ENCODE measurements at regions not wholly inside any gene's neighbourhood (a gene's known extent, or its start where the extent isn't known, plus 50 kb on each side); places are given as distances from the start of the nearest gene placed in this dataset.

DNA sequence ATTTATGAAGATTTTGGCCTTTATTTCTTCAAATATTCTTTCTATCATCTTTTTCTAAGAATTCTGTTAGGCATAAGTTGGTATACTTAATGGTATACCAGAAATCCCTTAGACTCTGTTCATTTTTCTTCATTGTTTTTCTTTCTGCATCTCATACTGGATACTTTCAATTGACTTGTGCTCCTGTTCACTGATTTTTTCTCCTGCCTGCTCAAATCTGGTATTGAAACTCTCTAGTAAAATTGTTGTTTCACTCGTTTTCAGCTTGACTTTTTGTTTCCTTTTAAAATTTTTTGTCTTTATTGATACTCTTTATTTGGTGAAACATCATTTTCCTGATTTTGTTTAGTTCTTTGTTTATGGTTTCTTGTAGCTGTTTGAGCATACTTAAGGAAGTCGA, 243.2 kb downstream of the TRIB2 start (continued):
- TF ChIP-seq WRNIP1 (IDR thresholded peaks at IDR 0.05; ENCODE audit: borderline replicate concordance, low read depth, low read length) (no peak), IRF4 (IDR thresholded peaks at IDR 0.05; ENCODE audit: low read depth, low read length) (no peak)

DNA sequence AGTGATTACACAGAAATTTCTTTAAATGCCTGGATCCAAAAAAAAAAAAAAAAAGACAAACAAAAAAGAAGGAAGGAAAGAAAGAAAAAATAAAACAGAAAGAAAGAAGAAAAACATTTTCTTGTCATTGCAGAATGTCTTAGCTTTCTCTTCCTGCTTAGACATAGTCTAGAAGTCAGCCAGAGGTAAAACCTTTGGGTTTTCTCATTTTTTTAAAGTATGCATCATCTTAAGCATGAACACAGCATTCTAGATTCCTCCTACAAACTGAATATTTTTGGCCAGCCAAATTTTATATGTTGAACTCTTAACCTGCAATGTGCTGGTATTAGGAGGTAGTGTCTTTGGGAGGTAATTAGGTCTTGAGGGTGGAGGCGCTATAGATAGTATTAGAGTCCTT, 243.9 kb downstream of the TRIB2 start:
- WGBS (ENCODE audit: insufficient coverage, insufficient replicate concordance, low lambda C conversion rate, missing lambda C conversion rate) = 40% methylated on average over 1 of the region's 1 CpG
- ATAC-seq = no peak
- DNase-seq (ENCODE audit: low read depth, low spot score) = no peak
- H4K20me1 ChIP-seq (ENCODE audit: control insufficient read depth, insufficient read depth) = no peaks in the 10 kb centered on the region
- H3K4me3 ChIP-seq = no peak overlapping the region
- no TSS peak for BruUV-seq (replicated peaks)
- intact Hi-C loops (cut with micrococcal nuclease; ENCODE audit: unreplicated experiment) (no loop called here), in situ Hi-C loops (cut with MboI) (no loop called here)
- no peaks in the 10 kb centered on the region for H3K9me3 ChIP-seq (replicated peaks; ENCODE audit: control insufficient read depth, insufficient read depth, low read length)
- SMC1A ChIA-PET (ENCODE audit: uncharacterized antibody, unreplicated experiment) = no interaction called here
- no peak overlapping the region for H3K27ac ChIP-seq (ENCODE audit: control insufficient read depth, insufficient read depth)
- H3K4me2 ChIP-seq (ENCODE audit: control insufficient read depth, insufficient read depth) = no peak overlapping the region
- CTCF ChIA-PET = interaction anchor here (0.7 kb wide), 1 partner anchor 109 kb away, joined by 3 read pairs; no protein-coding TSS in a partner anchor
- RAD21 ChIA-PET (ENCODE audit: unreplicated experiment) = no interaction called here
- POLR2A ChIA-PET = no interaction called here
- no peaks in the 10 kb centered on the region for H3K4me1 ChIP-seq (ENCODE audit: control insufficient read depth, insufficient read depth, low read length)
- no peaks in the 10 kb centered on the region for H3K79me2 ChIP-seq (ENCODE audit: control insufficient read depth, insufficient read depth, low read length)
- no peak overlapping the region for H2AFZ ChIP-seq (ENCODE audit: control insufficient read depth, low read depth, low read length)
- H3K9ac ChIP-seq (ENCODE audit: control insufficient read depth, insufficient read depth, low read length) = no peak overlapping the region
- no peaks in the 10 kb centered on the region; a peak in 2 of 4 replicates for H3K27me3 ChIP-seq (replicated peaks in 1 of 2; ENCODE audit: control insufficient read depth in 2 of 2, insufficient read depth in 2 of 2, low read length in 1 of 2)
- H3K36me3 ChIP-seq (ENCODE audit: control insufficient read depth in 2 of 2, insufficient read depth in 2 of 2, low read length in 1 of 2) = no peaks in the 10 kb centered on the region
- no peak for FAIRE-seq
- TF ChIP-seq SUZ12 (IDR thresholded peaks at IDR 0.05; ENCODE audit: unreplicated experiment) = no peak
- TF ChIP-seq, protein P1, sequence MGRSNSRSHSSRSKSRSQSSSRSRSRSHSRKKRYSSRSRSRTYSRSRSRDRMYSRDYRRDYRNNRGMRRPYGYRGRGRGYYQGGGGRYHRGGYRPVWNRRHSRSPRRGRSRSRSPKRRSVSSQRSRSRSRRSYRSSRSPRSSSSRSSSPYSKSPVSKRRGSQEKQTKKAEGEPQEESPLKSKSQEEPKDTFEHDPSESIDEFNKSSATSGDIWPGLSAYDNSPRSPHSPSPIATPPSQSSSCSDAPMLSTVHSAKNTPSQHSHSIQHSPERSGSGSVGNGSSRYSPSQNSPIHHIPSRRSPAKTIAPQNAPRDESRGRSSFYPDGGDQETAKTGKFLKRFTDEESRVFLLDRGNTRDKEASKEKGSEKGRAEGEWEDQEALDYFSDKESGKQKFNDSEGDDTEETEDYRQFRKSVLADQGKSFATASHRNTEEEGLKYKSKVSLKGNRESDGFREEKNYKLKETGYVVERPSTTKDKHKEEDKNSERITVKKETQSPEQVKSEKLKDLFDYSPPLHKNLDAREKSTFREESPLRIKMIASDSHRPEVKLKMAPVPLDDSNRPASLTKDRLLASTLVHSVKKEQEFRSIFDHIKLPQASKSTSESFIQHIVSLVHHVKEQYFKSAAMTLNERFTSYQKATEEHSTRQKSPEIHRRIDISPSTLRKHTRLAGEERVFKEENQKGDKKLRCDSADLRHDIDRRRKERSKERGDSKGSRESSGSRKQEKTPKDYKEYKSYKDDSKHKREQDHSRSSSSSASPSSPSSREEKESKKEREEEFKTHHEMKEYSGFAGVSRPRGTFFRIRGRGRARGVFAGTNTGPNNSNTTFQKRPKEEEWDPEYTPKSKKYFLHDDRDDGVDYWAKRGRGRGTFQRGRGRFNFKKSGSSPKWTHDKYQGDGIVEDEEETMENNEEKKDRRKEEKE (IDR thresholded peaks at IDR 0.05) = no peak
- TF ChIP-seq, protein P2, sequence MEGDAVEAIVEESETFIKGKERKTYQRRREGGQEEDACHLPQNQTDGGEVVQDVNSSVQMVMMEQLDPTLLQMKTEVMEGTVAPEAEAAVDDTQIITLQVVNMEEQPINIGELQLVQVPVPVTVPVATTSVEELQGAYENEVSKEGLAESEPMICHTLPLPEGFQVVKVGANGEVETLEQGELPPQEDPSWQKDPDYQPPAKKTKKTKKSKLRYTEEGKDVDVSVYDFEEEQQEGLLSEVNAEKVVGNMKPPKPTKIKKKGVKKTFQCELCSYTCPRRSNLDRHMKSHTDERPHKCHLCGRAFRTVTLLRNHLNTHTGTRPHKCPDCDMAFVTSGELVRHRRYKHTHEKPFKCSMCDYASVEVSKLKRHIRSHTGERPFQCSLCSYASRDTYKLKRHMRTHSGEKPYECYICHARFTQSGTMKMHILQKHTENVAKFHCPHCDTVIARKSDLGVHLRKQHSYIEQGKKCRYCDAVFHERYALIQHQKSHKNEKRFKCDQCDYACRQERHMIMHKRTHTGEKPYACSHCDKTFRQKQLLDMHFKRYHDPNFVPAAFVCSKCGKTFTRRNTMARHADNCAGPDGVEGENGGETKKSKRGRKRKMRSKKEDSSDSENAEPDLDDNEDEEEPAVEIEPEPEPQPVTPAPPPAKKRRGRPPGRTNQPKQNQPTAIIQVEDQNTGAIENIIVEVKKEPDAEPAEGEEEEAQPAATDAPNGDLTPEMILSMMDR (IDR thresholded peaks at IDR 0.05 in 2 of 3, conservative IDR thresholded peaks at IDR 0.05 in 1 of 3; ENCODE audit: control insufficient read depth in 2 of 3, extremely low read depth in 1 of 3, insufficient read depth in 1 of 3, low read depth in 3 of 3, low read length in 3 of 3) = no peak
- no peak for TF ChIP-seq ASH2L (IDR thresholded peaks at IDR 0.05; ENCODE audit: borderline replicate concordance, low read depth)
- TF ChIP-seq HDAC2 (IDR thresholded peaks at IDR 0.05) = no peak
- TF ChIP-seq EED (IDR thresholded peaks at IDR 0.05; ENCODE audit: low read depth) = no peak
- no peak for TF ChIP-seq ZNF217 (IDR thresholded peaks at IDR 0.05)
- no peak for TF ChIP-seq SMC3 (IDR thresholded peaks at IDR 0.05; ENCODE audit: borderline replicate concordance, low read length)
- TF ChIP-seq NR2C1 (IDR thresholded peaks at IDR 0.05) = no peak
- TF ChIP-seq BCL11A (IDR thresholded peaks at IDR 0.05; ENCODE audit: low read depth, low read length) = no peak
- TF ChIP-seq, protein P3, sequence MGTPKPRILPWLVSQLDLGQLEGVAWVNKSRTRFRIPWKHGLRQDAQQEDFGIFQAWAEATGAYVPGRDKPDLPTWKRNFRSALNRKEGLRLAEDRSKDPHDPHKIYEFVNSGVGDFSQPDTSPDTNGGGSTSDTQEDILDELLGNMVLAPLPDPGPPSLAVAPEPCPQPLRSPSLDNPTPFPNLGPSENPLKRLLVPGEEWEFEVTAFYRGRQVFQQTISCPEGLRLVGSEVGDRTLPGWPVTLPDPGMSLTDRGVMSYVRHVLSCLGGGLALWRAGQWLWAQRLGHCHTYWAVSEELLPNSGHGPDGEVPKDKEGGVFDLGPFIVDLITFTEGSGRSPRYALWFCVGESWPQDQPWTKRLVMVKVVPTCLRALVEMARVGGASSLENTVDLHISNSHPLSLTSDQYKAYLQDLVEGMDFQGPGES (IDR thresholded peaks at IDR 0.05) = no peak
- TF ChIP-seq, protein P4, sequence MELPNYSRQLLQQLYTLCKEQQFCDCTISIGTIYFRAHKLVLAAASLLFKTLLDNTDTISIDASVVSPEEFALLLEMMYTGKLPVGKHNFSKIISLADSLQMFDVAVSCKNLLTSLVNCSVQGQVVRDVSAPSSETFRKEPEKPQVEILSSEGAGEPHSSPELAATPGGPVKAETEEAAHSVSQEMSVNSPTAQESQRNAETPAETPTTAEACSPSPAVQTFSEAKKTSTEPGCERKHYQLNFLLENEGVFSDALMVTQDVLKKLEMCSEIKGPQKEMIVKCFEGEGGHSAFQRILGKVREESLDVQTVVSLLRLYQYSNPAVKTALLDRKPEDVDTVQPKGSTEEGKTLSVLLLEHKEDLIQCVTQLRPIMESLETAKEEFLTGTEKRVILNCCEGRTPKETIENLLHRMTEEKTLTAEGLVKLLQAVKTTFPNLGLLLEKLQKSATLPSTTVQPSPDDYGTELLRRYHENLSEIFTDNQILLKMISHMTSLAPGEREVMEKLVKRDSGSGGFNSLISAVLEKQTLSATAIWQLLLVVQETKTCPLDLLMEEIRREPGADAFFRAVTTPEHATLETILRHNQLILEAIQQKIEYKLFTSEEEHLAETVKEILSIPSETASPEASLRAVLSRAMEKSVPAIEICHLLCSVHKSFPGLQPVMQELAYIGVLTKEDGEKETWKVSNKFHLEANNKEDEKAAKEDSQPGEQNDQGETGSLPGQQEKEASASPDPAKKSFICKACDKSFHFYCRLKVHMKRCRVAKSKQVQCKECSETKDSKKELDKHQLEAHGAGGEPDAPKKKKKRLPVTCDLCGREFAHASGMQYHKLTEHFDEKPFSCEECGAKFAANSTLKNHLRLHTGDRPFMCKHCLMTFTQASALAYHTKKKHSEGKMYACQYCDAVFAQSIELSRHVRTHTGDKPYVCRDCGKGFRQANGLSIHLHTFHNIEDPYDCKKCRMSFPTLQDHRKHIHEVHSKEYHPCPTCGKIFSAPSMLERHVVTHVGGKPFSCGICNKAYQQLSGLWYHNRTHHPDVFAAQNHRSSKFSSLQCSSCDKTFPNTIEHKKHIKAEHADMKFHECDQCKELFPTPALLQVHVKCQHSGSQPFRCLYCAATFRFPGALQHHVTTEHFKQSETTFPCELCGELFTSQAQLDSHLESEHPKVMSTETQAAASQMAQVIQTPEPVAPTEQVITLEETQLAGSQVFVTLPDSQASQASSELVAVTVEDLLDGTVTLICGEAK (IDR thresholded peaks at IDR 0.05; ENCODE audit: borderline replicate concordance) = no peak
- TF ChIP-seq POLR2AphosphoS5 (IDR thresholded peaks at IDR 0.05; ENCODE audit: low read length) = no peak
